Left ventricle myocardium inferior (tissue), 1 donor: ENCODE measurements at regions not wholly inside any gene's neighbourhood (a gene's known extent, or its start where the extent isn't known, plus 50 kb on each side); places are given as distances from the start of the nearest gene placed in this dataset.

ENCODE experiments used
- DNase-seq: peaks from one replicate; pipeline ENCODE4 v3.0.0-alpha.2; 2020
- H3K27ac ChIP-seq: fragments of 200-600 bp; replicated peaks from 2 replicates; pipeline ENCODE4 v1.8.0; 2021
- H3K27me3 ChIP-seq: fragments of 200-600 bp; 2 replicates; pipeline ENCODE4 v1.8.0; 2021; ENCODE audit warnings: low read depth
- H3K36me3 ChIP-seq: fragments of 200-600 bp; 2 replicates; pipeline ENCODE4 v1.8.0; 2021
- H3K4me1 ChIP-seq: fragments of 200-600 bp; 2 replicates; pipeline ENCODE4 v1.8.0; 2021
- H3K4me3 ChIP-seq: fragments of 200-600 bp; 2 replicates; pipeline ENCODE4 v1.8.0; 2021; ENCODE audit warnings: mild to moderate bottlenecking, moderate library complexity
- H3K9me3 ChIP-seq: fragments of 200-600 bp; replicated peaks from 2 replicates; pipeline ENCODE4 v1.8.0; 2021
- intact Hi-C: fragments of 100-400 bp; cut with micrococcal nuclease; formaldehyde crosslinking; loops from one replicate; pipeline ENCODE4 v1.11.0; 2022
- TF ChIP-seq, protein P1 (sequence below): fragments of 200-600 bp; IDR thresholded peaks from 2 replicates; pipeline ENCODE4 v1.8.0; 2021; ENCODE audit warnings: antibody characterized with exemption, mild to moderate bottlenecking, borderline replicate concordance
- donor health status: DM: no; HTN: yes; CAD: no; lungs with severe emphysema.

GRCh38 chr18:40957533-40958070 is 997.4 kb upstream of the PIK3C3 start:
- TF ChIP-seq, protein P1, sequence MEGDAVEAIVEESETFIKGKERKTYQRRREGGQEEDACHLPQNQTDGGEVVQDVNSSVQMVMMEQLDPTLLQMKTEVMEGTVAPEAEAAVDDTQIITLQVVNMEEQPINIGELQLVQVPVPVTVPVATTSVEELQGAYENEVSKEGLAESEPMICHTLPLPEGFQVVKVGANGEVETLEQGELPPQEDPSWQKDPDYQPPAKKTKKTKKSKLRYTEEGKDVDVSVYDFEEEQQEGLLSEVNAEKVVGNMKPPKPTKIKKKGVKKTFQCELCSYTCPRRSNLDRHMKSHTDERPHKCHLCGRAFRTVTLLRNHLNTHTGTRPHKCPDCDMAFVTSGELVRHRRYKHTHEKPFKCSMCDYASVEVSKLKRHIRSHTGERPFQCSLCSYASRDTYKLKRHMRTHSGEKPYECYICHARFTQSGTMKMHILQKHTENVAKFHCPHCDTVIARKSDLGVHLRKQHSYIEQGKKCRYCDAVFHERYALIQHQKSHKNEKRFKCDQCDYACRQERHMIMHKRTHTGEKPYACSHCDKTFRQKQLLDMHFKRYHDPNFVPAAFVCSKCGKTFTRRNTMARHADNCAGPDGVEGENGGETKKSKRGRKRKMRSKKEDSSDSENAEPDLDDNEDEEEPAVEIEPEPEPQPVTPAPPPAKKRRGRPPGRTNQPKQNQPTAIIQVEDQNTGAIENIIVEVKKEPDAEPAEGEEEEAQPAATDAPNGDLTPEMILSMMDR, result no peak
- Histone ChIP-seq H3K9me3 (no peaks in the 10 kb centered on the region), H3K36me3 (no peaks in the 10 kb centered on the region), H3K4me3 (no peak overlapping the region), H3K27ac (no peak overlapping the region), H3K27me3 (no peaks in the 10 kb centered on the region), H3K4me1 (no peaks in the 10 kb centered on the region)
- intact Hi-C loops, result no loop called here
- DNase-seq, result no peak

GRCh38 chr18:40956213-40956612 is 998.8 kb upstream of the PIK3C3 start:
- H3K27me3 ChIP-seq, result no peaks in the 10 kb centered on the region
- TF ChIP-seq, protein P1, result no peak

DNA sequence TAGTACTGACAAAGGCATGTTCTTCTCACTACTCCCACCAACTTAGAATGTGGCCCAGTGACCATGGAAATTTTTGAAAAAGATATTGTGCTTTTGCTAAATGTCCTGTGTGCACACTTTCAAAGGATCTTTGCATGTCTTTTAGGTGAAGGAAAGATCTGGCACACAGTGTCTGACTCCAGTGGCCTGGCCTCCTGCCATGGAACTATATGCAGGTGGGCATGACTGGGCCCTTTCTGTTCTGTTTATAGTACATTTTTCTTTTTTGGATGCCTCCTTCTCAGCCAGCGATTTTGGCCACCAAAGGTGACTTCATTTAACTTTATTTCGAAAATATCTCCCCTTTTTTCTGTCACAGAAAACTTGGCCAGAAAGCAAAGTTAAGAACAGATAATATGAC is 999.7 kb upstream of the PIK3C3 start:
- Histone ChIP-seq H3K9me3 (no peaks in the 10 kb centered on the region), H3K4me3 (no peak overlapping the region), H3K27ac (no peak overlapping the region), H3K27me3 (no peaks in the 10 kb centered on the region), H3K36me3 (no peaks in the 10 kb centered on the region), H3K4me1 (no peaks in the 10 kb centered on the region)
- intact Hi-C loops, result no loop called here
- DNase-seq, result no peak
- TF ChIP-seq, protein P1, result no peak

More at GRCh38 chr18:40956213-40956612, 998.8 kb upstream of the PIK3C3 start:
- intact Hi-C loops, result no loop called here
- H3K36me3 ChIP-seq, result no peaks in the 10 kb centered on the region
- no peaks in the 10 kb centered on the region for H3K9me3 ChIP-seq
- H3K4me1 ChIP-seq, result no peaks in the 10 kb centered on the region
- no peak overlapping the region for H3K4me3 ChIP-seq
- DNase-seq, result no peak
- no peak overlapping the region for H3K27ac ChIP-seq

DNA sequence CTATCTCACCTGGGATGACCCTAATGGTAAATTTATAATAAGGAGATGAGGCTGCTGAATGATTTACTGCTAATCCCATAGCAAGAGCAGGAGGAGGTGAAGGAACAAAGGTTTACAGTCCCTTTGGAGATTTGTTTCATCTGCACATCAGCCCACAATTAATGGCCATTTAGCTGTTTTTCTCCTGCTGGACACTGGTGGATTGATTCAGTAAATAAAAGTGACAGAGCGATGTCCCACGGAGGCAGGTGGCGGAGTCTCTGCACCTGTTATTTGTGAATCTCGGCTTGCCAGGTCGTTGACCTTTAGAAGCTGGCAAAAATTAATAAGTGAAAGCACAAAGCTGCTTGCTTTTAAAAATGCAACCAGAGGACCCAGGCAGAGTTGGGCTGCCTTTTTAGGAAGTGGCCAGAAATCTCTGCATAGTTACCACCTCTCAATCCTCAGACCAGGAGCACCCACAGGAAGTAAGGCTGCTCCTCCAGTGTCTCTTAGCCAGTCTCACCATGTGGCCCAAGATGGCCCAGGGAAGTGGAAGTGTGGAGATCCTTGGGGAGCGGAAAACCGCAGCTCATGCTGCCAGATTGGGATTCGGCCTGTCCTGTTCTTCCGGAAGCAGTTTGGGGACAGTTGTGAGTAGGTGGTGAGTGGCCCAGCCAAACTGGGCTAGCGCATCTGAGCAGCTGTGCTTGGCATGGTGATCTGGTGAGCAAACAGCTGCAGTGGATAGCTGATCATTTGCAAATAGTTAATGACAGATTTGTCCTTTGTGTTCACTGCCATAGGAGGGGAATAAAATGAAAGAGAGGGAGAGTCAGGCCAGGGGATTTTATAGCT is 1005.7 kb upstream of the PIK3C3 start:
- TF ChIP-seq, protein P1, result no peak
- Histone ChIP-seq H3K9me3 (no peaks in the 10 kb centered on the region), H3K4me3 (no peak overlapping the region), H3K27ac (no peak overlapping the region), H3K36me3 (no peaks in the 10 kb centered on the region), H3K27me3 (no peaks in the 10 kb centered on the region), H3K4me1 (no peaks in the 10 kb centered on the region)
- no peak for DNase-seq
- intact Hi-C loops, result no loop called here

- no peaks in the 10 kb centered on the region for H3K27me3 ChIP-seq
- H3K4me3 ChIP-seq, result no peak overlapping the region
- intact Hi-C loops, result no loop called here
- no peaks in the 10 kb centered on the region for H3K9me3 ChIP-seq
- H3K36me3 ChIP-seq, result no peaks in the 10 kb centered on the region
- no peak overlapping the region for H3K27ac ChIP-seq
- TF ChIP-seq, protein P1, result no peak
- DNase-seq, result no peak
- H3K4me1 ChIP-seq, result no peaks in the 10 kb centered on the region
These were observed 1010.5 kb upstream of the PIK3C3 start for GRCh38 chr18:40944576-40944975.
